Astrocyte of the hippocampus (primary cell): ENCODE measurements at regions not wholly inside any gene's neighbourhood (a gene's known extent, or its start where the extent isn't known, plus 50 kb on each side); places are given as distances from the start of the nearest gene placed in this dataset.

ENCODE experiments used
- DNase-seq: peaks from one replicate; pipeline ENCODE4 v3.0.0; 2011; ENCODE audit warnings: low read depth, low spot score

DNA sequence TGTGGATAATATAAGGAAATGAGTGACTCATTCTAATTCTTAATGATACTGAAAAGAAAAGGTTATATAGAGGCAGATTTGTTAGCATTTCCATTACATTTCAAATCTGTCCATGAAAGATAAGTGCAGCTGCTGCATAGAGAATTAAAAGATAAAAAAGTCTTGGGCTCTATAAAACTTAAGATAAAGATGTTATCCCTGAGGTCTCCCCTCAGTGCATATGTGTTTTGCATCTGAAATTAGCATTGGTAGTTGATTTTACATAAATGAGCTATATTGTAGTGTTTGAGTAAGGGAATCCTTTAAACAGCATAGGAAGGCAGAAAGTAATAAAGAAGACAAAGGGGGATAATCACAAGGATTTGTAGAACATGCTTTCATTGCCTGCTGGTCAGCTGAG, 206.2 kb downstream of the FSCB start:
- DNase-seq, result no peak

DNA sequence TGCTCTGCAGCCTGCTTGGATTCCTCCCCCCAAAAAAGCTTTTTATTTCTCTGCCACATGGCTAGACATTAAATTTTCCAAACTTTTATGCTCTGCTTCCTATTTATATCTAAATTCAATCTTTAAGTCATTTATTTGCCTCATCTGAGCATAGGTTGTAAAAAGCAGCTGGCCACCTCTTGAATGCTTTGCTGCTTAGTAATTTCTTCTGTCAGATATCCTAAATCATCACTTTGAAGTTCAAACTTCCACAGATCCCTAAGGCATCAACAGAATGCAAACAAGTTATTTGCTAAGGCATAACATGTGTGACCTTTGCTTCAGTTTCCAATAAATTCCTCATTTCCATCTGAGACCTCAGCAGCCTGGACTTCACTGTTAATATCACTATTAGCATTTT, 209.6 kb downstream of the FSCB start:
- no peak for DNase-seq

DNA sequence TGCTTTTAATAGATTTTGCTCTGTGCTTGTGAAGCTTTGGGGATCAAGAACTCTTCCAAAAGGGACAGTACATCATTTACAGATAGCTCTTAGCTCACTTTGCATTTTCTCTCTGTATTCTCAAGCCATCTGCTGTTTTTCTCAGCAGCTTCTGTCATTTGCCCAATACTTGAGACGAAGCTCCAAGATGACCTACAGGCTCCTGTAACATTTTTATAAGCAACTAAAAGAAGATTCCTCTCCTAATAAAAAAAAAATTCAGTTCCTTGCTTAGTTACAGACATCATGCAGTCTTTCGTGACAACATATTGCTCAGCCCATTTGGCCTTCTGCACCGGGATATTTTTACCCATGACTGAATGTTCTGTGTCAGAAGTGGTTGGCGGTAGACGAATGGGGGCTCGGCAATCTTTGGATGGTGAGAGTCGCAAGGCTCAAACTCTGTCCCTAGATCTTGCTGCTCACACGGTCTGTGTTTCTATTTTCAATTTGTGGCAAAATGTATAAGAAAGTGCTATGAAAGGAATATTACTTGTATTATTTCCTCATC, 215.6 kb downstream of the FSCB start:
- no peak for DNase-seq

DNA sequence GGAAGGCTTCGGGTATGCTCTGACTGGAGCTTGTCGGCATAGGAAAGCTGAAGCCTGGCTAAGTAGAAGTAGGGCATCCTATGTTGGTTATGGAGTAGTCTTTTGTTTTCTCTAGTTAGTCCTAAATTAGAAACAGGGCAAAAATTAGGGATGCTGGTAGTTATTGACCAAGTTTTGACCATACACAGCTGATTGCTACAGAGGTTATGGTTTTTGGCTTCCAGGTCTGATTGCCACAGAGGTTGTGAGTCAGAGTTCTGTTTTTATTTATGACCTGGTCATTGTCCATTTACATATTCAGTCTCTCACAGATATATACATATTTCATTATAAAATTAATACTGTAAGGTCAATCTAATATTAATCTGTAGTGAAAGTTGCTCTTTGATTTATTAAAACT, 219.2 kb downstream of the FSCB start:
- no peak for DNase-seq

DNA sequence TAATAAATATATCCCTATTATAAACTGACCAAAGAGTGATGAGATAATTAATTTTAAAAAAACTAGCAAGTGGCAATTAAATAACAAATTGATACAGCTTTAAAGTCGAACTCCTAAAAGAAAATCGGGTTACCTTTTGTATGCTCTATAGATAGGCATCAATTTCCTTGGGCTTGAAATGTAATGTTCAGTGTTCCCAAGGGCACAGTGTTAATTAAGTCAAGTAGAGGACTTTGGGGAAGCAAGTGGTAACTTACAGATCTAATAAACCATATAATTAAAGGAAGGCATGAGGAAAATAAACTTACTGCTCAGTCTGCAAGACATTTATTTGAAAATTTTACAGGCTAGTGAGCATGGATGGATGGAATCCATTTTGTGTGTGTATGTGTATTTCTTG, 220.9 kb downstream of the FSCB start:
- DNase-seq, result no peak

DNA sequence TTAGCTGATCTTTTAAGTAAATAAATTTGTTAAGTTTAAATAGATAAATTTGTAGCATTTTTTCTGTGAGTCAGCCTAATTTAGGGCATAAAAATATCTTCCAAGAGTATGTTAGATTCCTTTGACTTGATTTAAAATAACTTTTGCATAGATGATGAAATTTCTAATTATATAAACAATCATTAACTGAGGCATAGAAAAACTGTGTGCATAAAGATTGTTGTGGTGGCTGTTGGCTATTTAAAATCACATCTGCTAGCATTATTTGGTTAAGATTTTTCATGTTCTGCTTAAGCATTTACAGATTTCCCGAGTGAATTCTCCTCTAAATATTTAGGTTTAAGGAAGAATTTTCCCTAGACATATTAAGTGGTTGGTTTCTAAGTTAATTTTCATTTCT, 223.2 kb downstream of the FSCB start:
- no peak for DNase-seq

DNA sequence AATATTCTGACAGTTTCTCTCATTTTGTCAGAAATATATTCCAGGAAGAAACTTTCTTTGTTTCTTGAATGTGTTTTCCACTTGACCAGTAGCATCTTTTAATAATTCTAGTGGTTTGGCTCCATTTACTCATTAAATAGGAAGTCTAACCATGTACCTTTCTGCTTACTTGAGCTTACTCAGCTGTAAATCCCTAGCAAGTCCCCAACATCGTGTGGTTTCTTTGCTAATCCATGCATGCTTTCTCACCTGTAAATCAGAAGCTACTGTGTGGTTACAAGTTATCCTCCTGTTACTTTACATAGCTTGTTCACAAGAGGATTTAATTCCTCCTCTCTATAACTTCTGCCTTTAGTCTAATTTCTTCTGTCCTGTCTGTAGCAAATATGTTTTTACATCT, 227.7 kb downstream of the FSCB start:
- peak; percentile 0 for DNase-seq

DNA sequence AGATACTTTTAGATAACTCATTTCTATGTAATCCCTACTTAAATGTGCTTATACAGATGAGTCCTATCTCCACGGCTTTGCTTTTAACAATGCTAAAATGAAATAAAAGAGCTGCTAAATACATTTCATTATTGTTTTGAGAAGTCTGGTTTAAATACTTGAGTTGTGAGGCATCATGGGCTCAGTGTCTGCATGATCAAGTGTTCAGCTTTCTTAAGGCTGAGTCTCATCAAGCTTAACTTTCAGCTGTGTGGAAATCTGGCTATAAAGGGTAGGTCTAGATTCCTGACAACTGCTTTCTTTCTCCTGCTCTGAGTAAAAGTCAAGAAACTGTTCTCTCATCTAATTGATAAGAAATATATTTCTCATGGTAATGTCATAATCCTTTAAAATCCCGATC, 235.4 kb downstream of the FSCB start:
- DNase-seq, result peak; percentile 0

DNA sequence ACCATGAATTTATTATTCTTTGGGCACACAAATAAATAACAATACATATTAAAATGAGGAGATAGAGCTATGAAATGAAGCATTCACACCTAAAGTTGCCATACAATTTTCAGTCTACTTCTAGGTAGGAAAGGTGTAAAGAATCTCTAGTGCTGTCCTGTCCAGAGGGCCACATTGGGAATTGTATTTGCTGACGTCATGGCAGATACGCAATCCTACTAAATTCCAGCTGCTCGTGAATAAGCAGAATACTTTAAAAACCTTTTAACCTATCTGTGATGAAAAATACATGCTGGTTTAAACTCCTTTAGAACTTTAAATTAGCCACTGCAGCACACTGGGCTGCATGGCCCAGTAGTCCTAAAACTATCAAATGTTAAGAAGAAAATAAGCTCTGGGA, 236.1 kb downstream of the FSCB start:
- no peak for DNase-seq

DNA sequence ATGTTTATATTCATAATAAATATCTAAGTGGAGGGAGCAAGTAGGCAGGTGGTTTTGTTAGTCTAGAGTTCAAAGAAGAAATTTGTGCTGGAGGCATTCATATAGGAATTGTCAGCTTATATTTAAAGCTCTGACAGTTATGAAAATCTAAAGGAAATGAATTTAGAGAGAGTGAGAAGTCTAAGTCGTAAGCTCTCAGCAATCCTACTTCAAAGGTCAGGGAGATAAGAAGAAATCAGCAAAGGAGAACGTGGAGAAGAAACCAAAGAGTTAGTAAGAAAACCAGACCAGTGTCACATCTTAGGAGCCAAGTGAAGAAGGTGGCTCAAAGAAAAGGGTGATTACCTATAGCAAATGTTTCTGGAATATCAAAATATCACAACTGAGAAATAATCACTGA, 241.8 kb downstream of the FSCB start:
- DNase-seq, result no peak

DNA sequence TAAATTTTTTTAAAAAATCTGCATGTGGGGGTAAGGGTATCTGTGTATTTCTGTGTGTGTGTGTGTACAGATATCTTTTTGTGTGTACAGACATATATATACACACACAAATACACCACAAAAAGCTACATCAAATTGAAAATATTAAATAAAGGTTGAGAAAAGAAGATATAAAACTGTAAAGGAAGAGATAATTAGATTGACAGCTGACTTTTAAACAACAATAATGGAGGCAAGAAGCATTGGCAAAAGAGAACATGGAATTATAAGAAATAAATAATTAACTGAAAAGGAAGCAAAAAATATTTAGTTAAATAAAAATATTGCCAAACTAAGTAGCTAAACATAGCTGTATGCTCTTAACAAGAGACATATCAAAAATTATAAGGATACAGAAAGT, 291.4 kb downstream of the FSCB start:
- DNase-seq, result no peak

DNA sequence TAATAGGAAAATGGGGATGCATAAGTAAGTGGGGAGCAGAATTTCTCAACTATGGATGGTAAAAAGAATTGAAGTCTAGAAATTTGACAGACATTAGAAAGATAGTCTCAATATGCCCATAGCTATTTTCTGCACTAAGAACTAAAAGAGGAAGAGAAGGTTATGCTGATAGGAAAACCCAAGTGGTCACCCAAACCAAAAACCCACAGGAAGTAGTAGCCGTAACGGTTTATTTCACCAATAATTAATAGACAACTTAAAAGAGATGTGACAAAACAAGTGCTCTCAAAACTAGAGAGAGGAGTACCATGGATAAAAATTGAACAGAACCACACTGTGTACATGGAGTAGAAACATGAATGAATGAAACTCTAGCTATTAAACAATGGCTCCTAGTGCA, 295.4 kb downstream of the FSCB start:
- DNase-seq, result no peak

DNA sequence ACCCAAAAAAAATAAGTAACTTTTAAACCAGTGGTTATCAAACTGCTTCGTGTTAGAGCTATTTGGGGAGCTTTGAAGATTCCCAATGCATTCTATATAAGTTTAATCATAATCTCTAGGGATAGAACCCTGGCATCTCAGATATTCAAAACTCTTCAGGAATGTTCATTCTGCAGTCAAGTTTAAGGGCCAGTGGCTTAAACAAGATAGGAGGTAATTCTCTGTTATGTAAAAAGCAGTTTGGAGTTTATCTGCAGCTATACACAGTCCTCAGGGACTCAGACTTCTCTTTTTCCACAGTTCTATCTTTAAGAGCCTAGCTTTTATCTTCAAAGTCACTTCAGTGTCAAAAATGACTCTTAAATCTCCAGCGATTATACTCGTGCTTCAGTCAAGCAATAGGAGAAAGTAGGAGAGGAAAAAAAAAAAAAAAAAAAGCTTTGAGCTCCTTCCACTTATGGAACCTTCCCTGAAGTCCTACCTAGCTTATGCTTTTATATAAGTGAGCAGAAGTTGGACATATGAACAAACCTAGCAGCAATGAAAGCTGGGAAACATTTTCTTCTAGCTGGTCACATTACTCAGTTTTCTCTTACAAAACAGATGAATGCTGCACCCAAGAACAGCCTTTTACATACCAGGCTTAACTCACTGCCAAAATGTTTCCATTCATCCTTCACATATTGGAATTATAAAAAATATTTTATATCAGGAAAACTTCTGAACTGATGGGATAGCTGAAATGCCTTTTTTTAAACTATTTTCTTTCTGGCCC, 302.8 kb downstream of the FSCB start:
- DNase-seq, result peak; percentile 3

DNA sequence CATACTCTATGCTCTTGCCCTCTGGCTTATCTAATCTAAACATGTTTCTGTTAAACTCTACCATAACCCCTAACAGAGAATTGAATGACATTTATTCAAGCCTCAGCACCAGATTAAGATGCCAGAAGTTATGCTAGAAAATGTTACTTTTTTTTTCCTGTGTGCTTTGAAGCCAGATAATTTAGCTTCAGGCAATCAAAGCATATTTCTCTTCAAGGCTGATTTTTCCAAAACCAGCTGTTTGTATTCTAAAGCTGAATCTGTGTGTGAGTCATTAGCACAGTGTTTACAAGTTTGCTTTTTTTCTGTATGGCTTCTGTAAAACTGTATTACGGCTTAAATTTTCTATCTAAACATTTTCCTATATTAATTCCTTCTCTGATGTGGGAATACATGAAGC, 326.1 kb downstream of the FSCB start:
- DNase-seq, result no peak

DNA sequence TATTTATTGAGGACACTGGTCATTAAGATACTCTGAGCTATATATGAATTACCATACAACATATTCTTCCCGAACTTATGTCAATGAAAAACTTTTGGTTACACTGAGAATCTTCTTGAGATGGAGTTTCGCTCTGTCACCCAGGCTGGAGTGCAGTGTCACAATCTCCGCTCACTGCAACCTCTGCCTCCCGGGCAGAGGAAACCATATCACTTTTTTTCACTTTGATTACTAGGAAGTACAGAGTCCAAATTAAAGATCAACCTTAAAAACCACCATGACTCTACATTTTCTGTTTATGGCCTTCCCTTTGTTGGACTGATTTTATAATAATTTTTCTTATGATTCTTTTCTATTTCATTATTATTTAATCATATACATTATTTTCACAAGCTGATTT, 336.5 kb downstream of the FSCB start:
- no peak for DNase-seq

DNA sequence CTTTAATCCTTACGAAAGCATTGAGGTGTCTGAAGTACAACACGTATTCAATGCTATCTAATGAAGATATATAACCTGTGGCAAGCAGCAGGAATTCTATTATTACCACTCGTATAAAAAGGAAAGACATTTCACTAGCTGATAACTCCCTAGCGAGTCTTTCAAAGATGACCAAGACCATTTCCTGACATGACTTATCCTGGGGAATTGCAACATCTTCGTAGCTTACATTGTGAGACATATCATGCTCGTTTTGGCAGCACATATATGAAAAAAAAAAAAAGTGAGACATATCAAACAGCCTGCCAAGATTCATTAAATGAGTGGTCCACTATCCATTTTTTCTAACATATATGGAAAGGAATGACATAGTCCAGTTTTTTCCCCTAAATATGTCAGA, 337.0 kb downstream of the FSCB start:
- no peak for DNase-seq

DNA sequence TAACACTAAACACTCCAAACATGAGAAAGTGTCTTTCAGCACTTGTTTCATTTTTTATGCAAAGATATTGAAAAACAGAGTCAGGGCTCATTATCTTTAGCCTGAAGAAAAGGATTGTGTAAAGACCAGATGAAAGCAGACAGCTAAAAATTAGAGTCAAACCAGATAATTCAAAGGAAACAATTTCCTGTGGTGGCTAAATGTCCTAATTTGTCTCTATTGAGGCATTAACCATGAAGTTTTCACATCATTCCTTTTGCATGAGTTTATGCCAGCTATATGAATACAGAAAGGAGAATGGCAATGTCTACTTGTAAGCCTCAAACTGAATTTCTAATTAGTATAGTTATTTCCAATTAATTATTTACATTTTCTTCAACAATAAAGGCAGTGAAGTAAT, 338.5 kb downstream of the FSCB start:
- no peak for DNase-seq

DNA sequence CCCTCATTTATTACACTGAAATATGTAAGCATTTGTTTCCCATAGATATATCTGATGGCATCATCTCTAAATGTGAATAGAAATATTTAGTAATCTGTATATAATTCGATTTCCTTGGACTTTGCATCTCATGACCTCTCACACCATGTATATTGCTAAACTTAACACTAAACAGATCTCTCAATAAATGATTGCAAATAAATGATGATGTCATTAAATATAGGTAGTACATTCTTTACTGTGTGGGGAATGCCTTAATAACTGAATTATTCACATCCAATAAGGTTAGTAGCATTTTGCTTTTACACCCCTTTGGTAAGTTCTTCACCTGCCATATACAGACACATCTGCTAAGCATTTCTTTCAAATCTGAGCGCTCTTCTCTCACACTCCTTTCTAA, 340.5 kb downstream of the FSCB start:
- DNase-seq, result no peak

DNA sequence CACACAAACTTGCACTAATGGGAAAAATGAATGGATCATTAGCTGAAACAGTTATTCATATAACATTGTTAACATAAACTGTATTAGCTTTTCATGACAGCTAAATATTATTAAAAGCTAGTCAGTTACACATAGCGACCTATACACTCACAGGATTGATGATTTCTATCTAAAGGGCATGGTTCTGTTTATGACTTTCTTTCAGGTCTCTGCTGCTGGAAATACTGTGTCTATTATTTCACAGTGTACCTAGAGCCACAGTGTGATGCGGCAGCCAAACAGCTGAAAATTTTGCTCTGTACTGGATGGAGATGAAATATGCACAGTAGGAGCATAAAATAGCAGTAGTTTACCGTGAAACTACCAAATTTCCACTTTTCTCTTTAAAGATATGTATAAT, 341.1 kb downstream of the FSCB start:
- no peak for DNase-seq

DNA sequence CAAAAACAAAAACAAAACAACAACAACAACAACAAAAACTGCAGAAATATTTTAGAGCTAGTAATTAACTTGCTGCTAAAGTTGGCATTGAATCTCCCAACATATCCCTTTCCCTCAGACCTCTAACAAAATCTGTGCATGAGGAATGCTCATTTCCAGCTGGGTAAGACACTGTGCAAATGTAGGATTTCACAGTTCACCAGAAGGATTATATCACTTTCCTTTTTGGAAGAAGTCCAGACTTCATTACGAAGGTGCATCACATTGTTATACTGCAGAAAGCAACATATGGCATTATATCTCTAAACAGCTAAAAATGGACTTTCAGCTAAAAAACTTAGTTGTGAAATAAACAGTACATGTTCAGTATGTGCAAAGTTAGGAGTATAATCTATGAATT, 341.8 kb downstream of the FSCB start:
- DNase-seq, result no peak

DNA sequence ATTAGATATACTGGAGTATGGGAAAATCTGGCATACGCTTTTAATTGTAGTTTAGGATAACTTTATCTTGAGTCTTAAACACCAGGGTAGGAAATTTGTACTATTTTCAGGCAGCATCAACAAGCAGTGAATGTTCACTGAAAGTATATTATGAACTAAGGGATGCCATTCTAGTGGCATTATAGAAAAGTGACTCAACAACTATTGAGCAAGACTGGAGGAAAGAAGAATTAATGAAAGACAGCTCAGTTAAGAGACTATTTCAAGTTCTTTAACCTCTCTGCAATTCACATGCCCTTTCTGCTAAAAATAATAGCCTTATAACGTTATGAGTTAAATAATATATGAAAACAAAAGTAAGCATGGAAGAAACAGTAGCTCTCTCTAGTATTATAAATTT, 343.1 kb downstream of the FSCB start:
- DNase-seq, result no peak

DNA sequence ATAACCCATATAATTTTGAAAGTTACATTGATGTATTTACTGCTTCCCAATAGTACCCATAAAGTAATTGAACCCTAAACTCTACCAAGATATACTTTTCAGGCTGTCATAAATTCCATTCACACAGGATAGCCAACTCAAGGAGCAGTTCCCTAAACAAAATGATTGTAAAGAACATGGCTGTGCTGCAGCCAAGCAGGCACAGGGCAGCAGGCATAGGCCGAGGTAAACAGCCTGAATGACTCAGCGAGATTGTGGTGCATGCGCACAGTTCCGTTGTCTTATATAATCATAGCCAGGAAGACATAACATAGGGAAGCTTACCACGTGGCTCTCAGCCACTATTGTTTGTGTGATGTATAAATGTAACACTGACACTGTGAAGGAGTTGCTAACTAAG, 344.9 kb downstream of the FSCB start:
- no peak for DNase-seq

DNA sequence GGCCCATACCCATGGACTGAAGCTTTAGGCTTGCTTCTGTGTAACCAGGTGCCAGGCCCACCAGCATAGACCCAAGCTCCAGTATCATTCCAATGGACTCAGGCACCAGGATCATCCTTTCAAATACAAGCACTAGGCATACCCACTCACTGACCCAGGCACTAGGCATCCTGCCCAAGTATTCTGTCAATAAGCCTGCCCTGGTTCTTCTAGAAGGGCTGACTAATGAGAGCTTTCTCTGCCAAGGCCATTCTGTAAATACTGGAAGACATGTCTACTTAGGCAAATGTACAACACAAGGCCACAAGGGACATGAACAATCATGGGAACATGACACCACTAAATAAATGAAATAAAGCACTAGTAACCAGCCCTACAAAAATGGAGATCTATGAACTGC, 352.2 kb downstream of the FSCB start:
- no peak for DNase-seq

DNA sequence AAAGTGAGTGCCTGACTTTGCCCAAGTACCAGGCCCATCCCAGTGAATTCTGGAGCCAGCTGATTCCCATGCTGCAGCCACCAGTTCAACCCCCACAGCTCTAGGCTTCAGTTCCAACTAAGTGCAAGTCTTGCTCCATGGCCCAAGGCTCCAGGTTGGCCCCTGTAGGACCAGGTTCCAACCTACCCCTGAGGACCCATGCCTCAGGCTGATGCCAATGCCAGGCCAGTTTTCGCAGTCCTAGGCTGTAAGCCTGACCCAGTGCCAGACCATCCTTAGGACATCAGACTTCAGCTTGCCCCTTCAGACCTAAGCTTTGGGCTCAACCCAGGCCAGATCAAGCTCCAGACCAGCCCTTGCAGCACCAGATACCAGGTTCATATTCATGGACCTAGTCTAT, 352.6 kb downstream of the FSCB start:
- DNase-seq, result no peak
